HCT116 (cell line): ENCODE measurements at regions not wholly inside any gene's neighbourhood (a gene's known extent, or its start where the extent isn't known, plus 50 kb on each side); places are given as distances from the start of the nearest gene placed in this dataset.

ENCODE experiments used
- ATAC-seq: fragments of 200-7000 bp; cut with Tn5 transposase; 2 replicates; pipeline ENCODE4 v1.9.1; 2020; ENCODE audit warnings: mild to moderate bottlenecking, moderate library complexity
- BruUV-seq: library from RNA; stranded (reverse); fragments of 400-500 nt; replicated peaks from 2 replicates; lab custom pipeline; 2021; lab: Mats Ljungman, UMichigan
- CTCF ChIA-PET: fragments of 300-600 bp; sonication (Branson Sonifier 250); formaldehyde crosslinking; loops from one replicate; lab custom pipeline; 2021; ENCODE audit warnings: antibody characterized with exemption; lab: Charles Lee
- POLR2A ChIA-PET: fragments of 300-600, 350-600 bp; sonication (Branson Sonifier 250); formaldehyde crosslinking; loops from one replicate; lab custom pipeline; 2021; ENCODE audit warnings: antibody characterized with exemption; lab: Charles Lee
- RAD21 ChIA-PET, 2 experiments: fragments of 300-600 bp; sonication (Branson Sonifier 250); formaldehyde crosslinking; loops; one replicate each; lab custom pipeline; 2023; ENCODE audit warnings: low total read pairs in 2 of 2; ENCODE audit not compliant: uncharacterized antibody in 2 of 2, unreplicated experiment in 2 of 2, low non-redundant PET in 1 of 2; lab: Charles Lee
- DNase-seq: peaks from one replicate; pipeline ENCODE4 v3.0.0-alpha.2; 2010; ENCODE audit warnings: low read depth, low spot score
- H2AFZ ChIP-seq: fragments of 200-600 bp; shearing (Covaris generic), sonication (generic); 2 replicates; pipeline ENCODE4 v1.6.1; 2017; ENCODE audit warnings: low read depth, mixed run types, mixed read lengths, antibody characterized with exemption, low read length; ENCODE audit not compliant: poor library complexity, severe bottlenecking
- H3K27ac ChIP-seq: 2 replicates; pipeline ENCODE4 v1.5.1; 2012; ENCODE audit warnings: low read depth, low read length
- H3K27me3 ChIP-seq: fragments of 200-600 bp; sonication (generic); 2 replicates; pipeline ENCODE4 v1.6.1; 2016; ENCODE audit warnings: mixed run types, low read length, mixed read lengths; ENCODE audit not compliant: insufficient read depth
- H3K36me3 ChIP-seq, 2 experiments: fragments of 200-500 bp in 1 of 2; fragments of 200-600 bp in 1 of 2; sonication (Bioruptor generic) in 1 of 2; sonication (generic) in 1 of 2; 2 replicates each; pipeline versions ENCODE4 v1.5.1 to v1.6.1; 2014 to 2016; ENCODE audit warnings: low read length in 2 of 2, inconsistent platforms in 1 of 2, mixed read lengths in 1 of 2, mixed run types in 1 of 2; ENCODE audit not compliant: insufficient read depth in 2 of 2, control insufficient read depth in 1 of 2
- H3K4me1 ChIP-seq, 2 experiments: fragments of 200-600 bp in 1 of 2; sonication (generic) in 1 of 2; 2 replicates each; pipeline versions ENCODE4 v1.5.1 to v1.6.1; 2012 to 2017; ENCODE audit warnings: low read length in 2 of 2, inconsistent platforms in 1 of 2, mild to moderate bottlenecking in 1 of 2, mixed read lengths in 1 of 2, mixed run types in 1 of 2, moderate library complexity in 1 of 2; ENCODE audit not compliant: insufficient read depth in 2 of 2, control insufficient read depth in 1 of 2
- H3K4me2 ChIP-seq: fragments of 200-600 bp; sonication (generic); 2 replicates; pipeline ENCODE4 v1.6.1; 2017; ENCODE audit warnings: mixed run types, low read length, mixed read lengths
- H3K4me3 ChIP-seq, 2 experiments: fragments of 200-600 bp in 1 of 2; sonication (generic) in 1 of 2; replicated peaks in 1 of 2; 2 replicates each; pipeline ENCODE4 v1.5.1; 2011 to 2016; ENCODE audit warnings: low read length in 2 of 2, control low read depth in 1 of 2, low read depth in 1 of 2, mild to moderate bottlenecking in 1 of 2, mixed read lengths in 1 of 2, mixed run types in 1 of 2
- H3K79me2 ChIP-seq: fragments of 200-600 bp; sonication (generic); 2 replicates; pipeline ENCODE4 v1.6.1; 2017; ENCODE audit warnings: mild to moderate bottlenecking, mixed run types, low read length, moderate library complexity, mixed read lengths; ENCODE audit not compliant: insufficient read depth
- H3K9ac ChIP-seq: fragments of 200-600 bp; sonication (generic); 2 replicates; pipeline ENCODE4 v1.6.1; 2016; ENCODE audit warnings: low read length, mixed read lengths
- H3K9me2 ChIP-seq: fragments of 200-600 bp; sonication (generic), shearing (Covaris generic); 2 replicates; pipeline ENCODE4 v1.6.1; 2017; ENCODE audit warnings: mixed run types, mild to moderate bottlenecking, moderate library complexity; ENCODE audit not compliant: insufficient read depth
- H3K9me3 ChIP-seq, 2 experiments: fragments of 200-500 bp in 1 of 2; fragments of 200-600 bp in 1 of 2; sonication (Bioruptor generic) in 1 of 2; sonication (generic) in 1 of 2; 2 replicates each; pipeline ENCODE4 v1.6.1; 2014 to 2017; ENCODE audit warnings: low read length in 2 of 2, mixed read lengths in 2 of 2, inconsistent platforms in 1 of 2, low read depth in 1 of 2, mild to moderate bottlenecking in 1 of 2, mixed run types in 1 of 2, moderate library complexity in 1 of 2; ENCODE audit not compliant: control insufficient read depth in 1 of 2, insufficient read depth in 1 of 2
- H4K20me1 ChIP-seq: fragments of 200-600 bp; sonication (generic), shearing (Covaris generic); 2 replicates; pipeline ENCODE4 v1.6.1; 2017; ENCODE audit warnings: mixed run types, mild to moderate bottlenecking, moderate library complexity; ENCODE audit not compliant: insufficient read depth
- CBX3 ChIP-seq: IDR thresholded peaks from 2 replicates; pipeline ENCODE4 v1.6.1; 2012; ENCODE audit warnings: low read depth
- EGR1 ChIP-seq: IDR thresholded peaks from 2 replicates; pipeline ENCODE4 v1.6.1; 2012; ENCODE audit warnings: low read depth
- ELF1 ChIP-seq: IDR thresholded peaks from 2 replicates; pipeline ENCODE4 v1.6.1; 2012; ENCODE audit warnings: low read depth, borderline replicate concordance
- EZH2phosphoT487 ChIP-seq: fragments of 200-600 bp; IDR thresholded peaks from 2 replicates; pipeline ENCODE4 v1.6.1; 2018; ENCODE audit warnings: antibody characterized with exemption, borderline replicate concordance
- MAX ChIP-seq: IDR thresholded peaks from 2 replicates; pipeline ENCODE4 v1.6.1; 2012
- RAD21 ChIP-seq: IDR thresholded peaks from 2 replicates; pipeline ENCODE4 v1.6.1; 2012; ENCODE audit warnings: low read depth, mild to moderate bottlenecking
- REST ChIP-seq: IDR thresholded peaks from 2 replicates; pipeline ENCODE4 v1.6.1; 2012; ENCODE audit warnings: low read depth
- SIN3A ChIP-seq: IDR thresholded peaks from 2 replicates; pipeline ENCODE4 v1.6.1; 2012; ENCODE audit warnings: low read depth
- SP1 ChIP-seq: IDR thresholded peaks from 2 replicates; pipeline ENCODE4 v1.6.1; 2012; ENCODE audit warnings: low read depth
- SRF ChIP-seq: IDR thresholded peaks from 2 replicates; pipeline ENCODE4 v1.6.1; 2012; ENCODE audit warnings: low read depth
- TCF7L2 ChIP-seq: IDR thresholded peaks from 2 replicates; pipeline ENCODE4 v1.7.0; 2011; ENCODE audit warnings: borderline replicate concordance, inconsistent platforms; ENCODE audit not compliant: insufficient read depth, insufficient read length; ENCODE audit errors: extremely low read depth
- YY1 ChIP-seq: IDR thresholded peaks from 2 replicates; pipeline ENCODE4 v1.6.1; 2011; ENCODE audit warnings: low read length, low read depth, moderate library complexity, mild to moderate bottlenecking; ENCODE audit not compliant: insufficient replicate concordance; ENCODE audit errors: extremely low read depth
- ZBTB33 ChIP-seq: IDR thresholded peaks from 2 replicates; pipeline ENCODE4 v1.6.1; 2011; ENCODE audit warnings: mild to moderate bottlenecking, low read length, moderate library complexity; ENCODE audit not compliant: insufficient replicate concordance; ENCODE audit errors: extremely low read depth
- ZFX ChIP-seq: fragments of 450-650 bp; IDR thresholded peaks from 2 replicates; pipeline ENCODE4 v1.6.1; 2017
- ZNF274 ChIP-seq: fragments of 200-500 bp; sonication (Bioruptor generic); IDR thresholded peaks from 2 replicates; pipeline ENCODE4 v1.6.1; 2014; ENCODE audit warnings: mild to moderate bottlenecking, low read depth, low read length, inconsistent platforms
- intact Hi-C: fragments of 100-400 bp; cut with micrococcal nuclease; formaldehyde crosslinking; loops from 2 replicates; pipeline ENCODE4 v1.10.0; 2022

GRCh38 chr16:62954144-62955032, 918.1 kb upstream of the CDH8 start (continued):
- no peak for TF ChIP-seq ELF1
- TF ChIP-seq, all 23 proteins: peak for 0

- H3K27ac ChIP-seq = no peak overlapping the region
- H2AFZ ChIP-seq = no peak overlapping the region
- no peaks in the 10 kb centered on the region for H4K20me1 ChIP-seq
- H3K4me2 ChIP-seq = no peak overlapping the region
- no peaks in the 10 kb centered on the region for H3K9me2 ChIP-seq
- no peaks in the 10 kb centered on the region for H3K36me3 ChIP-seq
- peaks cover 11 to 20% of the 10 kb centered on the region in 2 experiments; a peak in 2 of 4 replicates for H3K9me3 ChIP-seq
- H3K79me2 ChIP-seq = no peaks in the 10 kb centered on the region
- ATAC-seq = no peak
- no peak for TF ChIP-seq TCF7L2
- TF ChIP-seq MAX = no peak
- TF ChIP-seq CBX3 = no peak
- TF ChIP-seq YY1 = no peak
- TF ChIP-seq REST = no peak
- TF ChIP-seq ZBTB33 = no peak
- TF ChIP-seq SRF = no peak
- no peak for TF ChIP-seq ZNF274
- no peak for TF ChIP-seq ZFX
- TF ChIP-seq EZH2phosphoT487 = no peak
- TF ChIP-seq EGR1 = no peak
- TF ChIP-seq RAD21 = no peak
- TF ChIP-seq SIN3A = no peak
- no peak for TF ChIP-seq SP1
- TF ChIP-seq, all 23 proteins: peak for 0
- POLR2A ChIA-PET = no interaction called here
- intact Hi-C loops = no loop called here
- Histone ChIP-seq H3K27me3 (no peaks in the 10 kb centered on the region), H3K9ac (no peak overlapping the region), H3K4me1 (no peaks in the 10 kb centered on the region), H3K4me3 (no peak overlapping the region)
- CTCF ChIA-PET = no interaction called here
- DNase-seq = no peak
- RAD21 ChIA-PET = no interaction called here
- BruUV-seq = no TSS peak
Measured at GRCh38 chr16:62950351-62950750, 914.1 kb upstream of the CDH8 start.
